Activated CD4-positive, alpha-beta T cell treated with anti-CD3 and anti-CD28 coated beads, Interleukin-2, amount 10 ng/mL, durations not matched to agents 24 days and 14 days (primary cell): ENCODE measurements at regions not wholly inside any gene's neighbourhood (a gene's known extent, or its start where the extent isn't known, plus 50 kb on each side); places are given as distances from the start of the nearest gene placed in this dataset.
"Not testable (repeated sequence)": the region's sequence is repeated elsewhere in the genome, so short reads cannot be mapped to it uniquely, and the experiment has no call there.

Experiments
- DNase-seq: peaks from one replicate; pipeline ENCODE4 v3.0.0; 2022
- H3K27ac Mint-ChIP-seq: one replicate; pipeline ENCODE4 v1.8.0; 2022; ENCODE audit warnings: mild to moderate bottlenecking, mixed read lengths
- H3K27me3 Mint-ChIP-seq: one replicate; pipeline ENCODE4 v1.8.0; 2022; ENCODE audit warnings: mixed read lengths
- H3K36me3 Mint-ChIP-seq: one replicate; pipeline ENCODE4 v1.8.0; 2022; ENCODE audit warnings: low read depth, mild to moderate bottlenecking, mixed read lengths
- H3K4me1 Mint-ChIP-seq: one replicate; pipeline ENCODE4 v1.8.0; 2021; ENCODE audit warnings: mixed read lengths
- H3K4me3 Mint-ChIP-seq: one replicate; pipeline ENCODE4 v1.8.0; 2022; ENCODE audit warnings: mild to moderate bottlenecking, moderate library complexity, mixed read lengths
- H3K9me3 Mint-ChIP-seq: one replicate; pipeline ENCODE4 v1.8.0; 2021; ENCODE audit warnings: mixed read lengths
- intact Hi-C: fragments of 100-400 bp; cut with micrococcal nuclease; formaldehyde crosslinking; loops from one replicate; pipeline ENCODE4 v1.15.1; 2023

DNA sequence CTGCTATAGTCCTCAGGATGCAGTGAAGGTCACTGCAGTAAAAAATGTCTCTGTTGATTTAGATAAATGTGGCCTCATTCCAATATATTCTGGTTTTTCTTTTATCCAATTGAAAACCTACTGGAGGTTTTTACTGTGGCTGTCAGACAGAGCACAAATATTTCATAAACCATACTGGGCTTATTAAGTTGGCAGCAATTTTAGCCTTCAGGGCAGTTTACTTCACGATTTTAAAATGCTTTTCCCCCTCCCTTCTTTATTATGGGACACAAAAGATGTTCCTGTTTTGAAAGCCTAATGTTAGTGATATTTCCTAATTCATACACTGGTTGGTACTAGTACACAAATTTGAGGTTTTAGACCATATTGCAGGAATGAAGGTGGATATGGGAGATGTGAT lies 939.4 kb downstream of the C4orf33 start:
- Mint-ChIP-seq H3K27ac (no peak overlapping the region), H3K4me3 (no peak overlapping the region), H3K9me3 (no peaks in the 10 kb centered on the region), H3K4me1 (no peaks in the 10 kb centered on the region), H3K36me3 (no peaks in the 10 kb centered on the region), H3K27me3 (no peaks in the 10 kb centered on the region)
- no peak for DNase-seq
- intact Hi-C loops, result no loop called here

- H3K27ac Mint-ChIP-seq, intact Hi-C loops, H3K27me3 Mint-ChIP-seq, H3K4me3 Mint-ChIP-seq, H3K36me3 Mint-ChIP-seq, H3K9me3 Mint-ChIP-seq, DNase-seq, H3K4me1 Mint-ChIP-seq: not testable (repeated sequence)
Observed at GRCh38 chr4:130037866-130038265, 941.9 kb downstream of the C4orf33 start.

DNA sequence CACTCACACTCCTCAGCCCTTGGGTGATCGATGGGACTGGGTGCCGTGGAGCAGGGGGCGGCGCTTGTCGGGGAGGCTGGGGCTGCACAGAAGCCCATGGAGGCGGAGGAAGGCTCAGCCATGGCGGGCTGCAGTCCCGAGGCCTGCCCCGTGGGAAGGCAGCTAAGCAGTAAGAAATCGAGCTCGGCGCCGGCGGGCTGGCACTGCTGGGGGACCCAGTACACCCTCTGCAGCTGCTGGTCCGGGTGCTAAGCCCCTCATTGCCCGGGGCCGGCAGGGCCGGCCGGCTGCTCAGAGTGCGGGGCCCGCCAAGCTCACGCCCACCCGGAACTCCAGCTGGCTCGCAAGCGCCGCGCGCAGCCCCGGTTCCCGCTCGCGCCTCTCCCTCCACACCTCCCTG lies 942.6 kb downstream of the C4orf33 start:
- intact Hi-C loops, DNase-seq, H3K4me1 Mint-ChIP-seq, H3K36me3 Mint-ChIP-seq, H3K9me3 Mint-ChIP-seq, H3K27me3 Mint-ChIP-seq, H3K27ac Mint-ChIP-seq, H3K4me3 Mint-ChIP-seq: not testable (repeated sequence)

- Mint-ChIP-seq H3K4me1 (no peaks in the 10 kb centered on the region), H3K9me3 (no peaks in the 10 kb centered on the region), H3K27me3 (no peaks in the 10 kb centered on the region), H3K27ac (no peak overlapping the region), H3K4me3 (no peak overlapping the region), H3K36me3 (no peaks in the 10 kb centered on the region)
- DNase-seq, result no peak
- intact Hi-C loops, result no loop called here
Observed at GRCh38 chr4:130043732-130044160, 947.8 kb downstream of the C4orf33 start.

GRCh38 chr4:130044788-130045531 lies 949.0 kb downstream of the C4orf33 start:
- no peaks in the 10 kb centered on the region for H3K9me3 Mint-ChIP-seq
- H3K27ac Mint-ChIP-seq, result no peak overlapping the region
- no peak for DNase-seq
- no peaks in the 10 kb centered on the region for H3K36me3 Mint-ChIP-seq
- H3K27me3 Mint-ChIP-seq, result no peaks in the 10 kb centered on the region
- no peaks in the 10 kb centered on the region for H3K4me1 Mint-ChIP-seq
- intact Hi-C loops, result no loop called here
- H3K4me3 Mint-ChIP-seq, result no peak overlapping the region

- no peaks in the 10 kb centered on the region for H3K4me1 Mint-ChIP-seq
- H3K4me3 Mint-ChIP-seq, result no peak overlapping the region
- H3K27ac Mint-ChIP-seq, result no peak overlapping the region
- no peaks in the 10 kb centered on the region for H3K36me3 Mint-ChIP-seq
- intact Hi-C loops, result no loop called here
- no peak for DNase-seq
- H3K27me3 Mint-ChIP-seq, result no peaks in the 10 kb centered on the region
- H3K9me3 Mint-ChIP-seq, result peaks cover 2% of the 10 kb centered on the region
Observed at GRCh38 chr4:130053723-130054122, 957.8 kb downstream of the C4orf33 start.

DNA sequence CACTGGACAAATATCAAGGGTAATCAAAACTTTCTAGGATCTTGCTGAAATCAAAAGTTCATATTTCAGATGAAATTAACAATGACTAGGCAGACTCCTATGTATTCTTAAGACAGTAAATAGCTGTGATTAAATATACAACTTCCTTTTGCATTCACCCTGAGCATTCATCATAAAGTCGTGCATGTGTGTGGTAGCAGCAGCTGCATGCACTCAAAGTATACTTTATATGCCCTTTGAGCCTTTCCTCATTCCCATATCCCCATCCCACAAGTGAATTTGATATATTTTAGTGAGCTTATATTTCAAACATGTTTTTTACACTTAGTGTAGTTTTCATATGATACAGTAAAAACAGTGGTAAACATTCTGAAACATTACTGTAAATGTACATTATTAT lies 959.0 kb downstream of the C4orf33 start:
- H3K9me3 Mint-ChIP-seq, result peaks cover 2% of the 10 kb centered on the region
- intact Hi-C loops, result no loop called here
- no peaks in the 10 kb centered on the region for H3K36me3 Mint-ChIP-seq
- H3K4me3 Mint-ChIP-seq, result no peak overlapping the region
- H3K27me3 Mint-ChIP-seq, result no peaks in the 10 kb centered on the region
- H3K4me1 Mint-ChIP-seq, result no peaks in the 10 kb centered on the region
- no peak overlapping the region for H3K27ac Mint-ChIP-seq
- no peak for DNase-seq

DNA sequence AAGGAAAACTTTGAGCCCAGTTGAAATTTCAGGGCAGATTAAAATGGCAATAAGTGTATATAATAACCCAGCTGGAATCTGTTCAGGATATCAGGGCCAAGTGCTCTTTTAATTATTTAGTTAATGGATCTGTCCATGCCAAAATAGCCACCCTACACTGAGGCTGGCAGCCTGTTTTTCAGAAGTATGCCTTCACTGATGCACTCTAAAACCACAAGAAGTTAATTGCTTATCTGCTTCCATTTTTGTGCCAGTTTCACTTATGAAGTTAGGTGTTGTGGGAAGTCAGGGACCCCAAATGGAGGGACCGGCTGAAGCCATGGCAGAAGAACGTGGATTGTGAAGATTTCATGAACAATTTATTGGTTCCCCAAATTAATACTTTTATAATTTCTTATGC lies 960.3 kb downstream of the C4orf33 start:
- intact Hi-C loops, result no loop called here
- H3K27me3 Mint-ChIP-seq, result no peaks in the 10 kb centered on the region
- no peaks in the 10 kb centered on the region for H3K36me3 Mint-ChIP-seq
- H3K4me1 Mint-ChIP-seq, result no peaks in the 10 kb centered on the region
- H3K4me3 Mint-ChIP-seq, result no peak overlapping the region
- H3K9me3 Mint-ChIP-seq, result peaks cover 2% of the 10 kb centered on the region
- no peak overlapping the region for H3K27ac Mint-ChIP-seq
- DNase-seq, result no peak

DNA sequence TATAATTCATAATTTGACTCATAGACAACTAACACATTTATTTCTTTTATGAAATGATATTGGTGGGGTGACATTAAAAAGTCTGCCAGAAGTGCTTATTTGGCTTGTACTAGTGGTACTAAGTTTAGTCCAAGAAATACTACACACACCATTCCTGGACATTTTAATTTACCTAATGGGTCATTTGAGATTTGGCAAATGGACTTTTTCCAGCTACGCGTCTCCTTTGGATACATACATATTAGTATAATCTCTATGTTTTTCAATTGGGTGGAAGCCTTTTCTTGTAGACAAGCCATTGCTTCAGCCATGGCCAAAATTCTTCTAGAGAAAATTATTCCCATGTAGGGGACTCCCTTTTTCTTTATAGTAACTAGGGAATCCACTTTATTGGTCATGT lies 968.5 kb downstream of the C4orf33 start:
- intact Hi-C loops, result no loop called here
- H3K27me3 Mint-ChIP-seq, result no peaks in the 10 kb centered on the region
- H3K27ac Mint-ChIP-seq, result no peak overlapping the region

GRCh38 chr4:130067419-130067818 lies 971.5 kb downstream of the C4orf33 start:
- Mint-ChIP-seq H3K4me3 (no peak overlapping the region), H3K27ac (no peak overlapping the region), H3K9me3 (no peaks in the 10 kb centered on the region), H3K36me3 (no peaks in the 10 kb centered on the region), H3K4me1 (no peaks in the 10 kb centered on the region), H3K27me3 (no peaks in the 10 kb centered on the region)
- intact Hi-C loops, result no loop called here
- no peak for DNase-seq

More for the DNA sequence above, 968.5 kb downstream of the C4orf33 start:
- no peaks in the 10 kb centered on the region for H3K4me1 Mint-ChIP-seq
- no peaks in the 10 kb centered on the region for H3K9me3 Mint-ChIP-seq
- no peak overlapping the region for H3K4me3 Mint-ChIP-seq
- H3K36me3 Mint-ChIP-seq, result no peaks in the 10 kb centered on the region
- no peak for DNase-seq

DNA sequence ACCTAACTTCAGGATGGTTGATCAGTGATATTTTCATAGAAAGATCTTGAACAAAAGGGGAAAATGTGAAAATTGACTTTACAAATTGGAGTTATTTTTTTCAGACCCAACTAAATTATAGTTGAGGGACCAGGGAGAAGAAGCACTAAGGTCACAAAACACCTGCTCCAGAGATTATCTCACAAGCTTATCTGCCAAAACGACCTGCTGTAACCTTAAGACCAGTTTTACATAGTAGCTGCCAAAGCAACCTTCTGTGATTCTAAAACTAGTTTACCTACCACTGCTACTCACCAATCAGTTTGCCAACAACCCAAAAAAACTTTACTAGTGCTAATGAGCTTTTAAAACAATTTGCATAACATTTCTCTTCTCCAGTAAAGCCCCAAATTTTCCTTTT lies 972.1 kb downstream of the C4orf33 start:
- H3K4me1 Mint-ChIP-seq, result no peaks in the 10 kb centered on the region
- intact Hi-C loops, result no loop called here
- no peak for DNase-seq
- no peaks in the 10 kb centered on the region for H3K27me3 Mint-ChIP-seq
- no peaks in the 10 kb centered on the region for H3K36me3 Mint-ChIP-seq
- no peaks in the 10 kb centered on the region for H3K9me3 Mint-ChIP-seq
- no peak overlapping the region for H3K27ac Mint-ChIP-seq
- no peak overlapping the region for H3K4me3 Mint-ChIP-seq

GRCh38 chr4:130071746-130072145 lies 975.8 kb downstream of the C4orf33 start:
- no peaks in the 10 kb centered on the region for H3K36me3 Mint-ChIP-seq
- intact Hi-C loops, result no loop called here
- no peak for DNase-seq
- no peak overlapping the region for H3K4me3 Mint-ChIP-seq
- H3K9me3 Mint-ChIP-seq, result no peaks in the 10 kb centered on the region
- H3K27me3 Mint-ChIP-seq, result no peaks in the 10 kb centered on the region
- H3K27ac Mint-ChIP-seq, result no peak overlapping the region
- no peaks in the 10 kb centered on the region for H3K4me1 Mint-ChIP-seq

DNA sequence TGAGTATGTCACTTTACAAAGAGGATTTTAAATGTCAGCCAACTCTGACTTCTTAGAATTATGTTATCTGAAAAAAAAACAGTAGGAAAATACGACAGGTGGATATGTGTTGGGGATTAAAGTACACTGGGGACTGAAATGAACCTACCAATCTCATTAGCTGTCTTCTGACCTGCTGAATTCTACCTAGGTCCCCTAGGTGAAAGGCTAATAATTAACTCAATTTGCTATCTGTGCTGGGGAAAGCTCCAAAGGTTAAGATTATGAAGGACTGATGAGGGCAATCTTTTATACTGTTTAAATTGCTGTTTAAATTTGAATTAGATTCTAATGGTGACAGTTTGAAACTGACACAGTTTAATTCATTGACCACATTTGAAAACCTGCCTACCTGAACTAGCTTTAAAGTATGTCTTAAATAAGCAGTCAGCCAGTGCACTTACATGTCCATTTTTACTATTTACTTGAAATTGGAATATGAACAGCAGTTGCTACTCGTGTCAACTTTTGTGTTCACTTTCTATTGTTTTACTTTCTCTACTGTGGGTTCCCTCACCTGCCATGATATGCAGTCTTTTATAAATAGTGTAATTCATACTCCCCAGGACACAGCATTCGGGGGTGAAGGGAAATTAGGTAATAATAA lies 977.3 kb downstream of the C4orf33 start:
- no peaks in the 10 kb centered on the region for H3K4me1 Mint-ChIP-seq
- H3K27ac Mint-ChIP-seq, result no peak overlapping the region
- intact Hi-C loops, result no loop called here
- no peak overlapping the region for H3K4me3 Mint-ChIP-seq
- H3K36me3 Mint-ChIP-seq, result no peaks in the 10 kb centered on the region
- no peak for DNase-seq
- H3K9me3 Mint-ChIP-seq, result no peaks in the 10 kb centered on the region
- no peaks in the 10 kb centered on the region for H3K27me3 Mint-ChIP-seq

- intact Hi-C loops, result no loop called here
- no peak for DNase-seq
- H3K9me3 Mint-ChIP-seq, result no peaks in the 10 kb centered on the region
- no peak overlapping the region for H3K4me3 Mint-ChIP-seq
- no peaks in the 10 kb centered on the region for H3K27me3 Mint-ChIP-seq
- no peak overlapping the region for H3K27ac Mint-ChIP-seq
- no peaks in the 10 kb centered on the region for H3K36me3 Mint-ChIP-seq
- no peaks in the 10 kb centered on the region for H3K4me1 Mint-ChIP-seq
Observed at GRCh38 chr4:130074096-130074495, 978.1 kb downstream of the C4orf33 start.

DNA sequence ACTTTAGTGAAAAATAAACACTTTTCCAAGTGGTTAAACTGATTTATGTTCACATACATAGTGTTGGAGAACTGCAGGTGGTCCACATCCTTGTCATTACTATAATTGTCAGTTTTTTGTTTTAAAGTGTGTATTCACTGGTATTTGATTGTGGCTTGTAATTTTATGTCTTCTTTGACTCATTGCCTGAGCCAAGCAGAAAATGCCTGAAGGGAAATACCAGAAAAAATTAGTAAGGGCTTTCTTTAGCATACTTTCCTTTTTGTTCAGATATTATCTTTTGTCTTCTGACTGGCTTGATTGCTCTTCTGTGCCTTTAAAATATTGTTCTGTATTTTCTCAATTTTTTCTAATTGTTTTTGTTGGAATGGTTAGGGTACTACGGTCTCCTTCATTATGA lies 981.3 kb downstream of the C4orf33 start:
- no peaks in the 10 kb centered on the region for H3K36me3 Mint-ChIP-seq
- H3K9me3 Mint-ChIP-seq, result no peaks in the 10 kb centered on the region
- no peaks in the 10 kb centered on the region for H3K27me3 Mint-ChIP-seq
- no peak for DNase-seq
- no peaks in the 10 kb centered on the region for H3K4me1 Mint-ChIP-seq
- intact Hi-C loops, result no loop called here
- H3K27ac Mint-ChIP-seq, result no peak overlapping the region
- no peak overlapping the region for H3K4me3 Mint-ChIP-seq
